ENCODE measurements at regions not wholly inside any gene's neighbourhood (a gene's known extent, or its start where the extent isn't known, plus 50 kb on each side); places are given as distances from the start of the nearest gene placed in this dataset.

DNA sequence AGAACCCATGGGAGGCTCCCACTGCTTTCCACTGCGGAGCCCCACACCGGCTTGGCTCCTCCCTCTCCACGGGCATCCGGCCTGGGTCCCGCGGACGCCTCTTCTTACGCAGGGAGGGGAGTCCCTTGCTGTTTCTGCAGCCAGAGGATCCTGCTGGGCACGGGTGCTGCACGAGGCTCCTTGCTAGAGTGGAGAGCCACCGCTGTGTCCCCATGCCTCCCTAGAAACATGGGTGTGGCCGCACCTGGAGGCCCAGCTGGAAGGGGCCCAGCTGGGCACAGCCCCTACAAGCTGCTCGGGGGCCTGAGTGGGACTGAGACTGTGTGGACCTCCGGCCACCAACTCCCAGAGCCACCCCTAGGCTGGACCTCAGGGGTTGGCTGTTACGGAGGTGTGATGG lies 67.7 kb upstream of the GPC1 start:
- ATAC-seq (ENCODE audit: low read depth) (no peak), DNase-seq (no peak)
- Histone ChIP-seq H3K4ac (ENCODE audit: low read depth, low read length) (no peak overlapping the region; the same call in 1 of the 2 replicates), H4K5ac (ENCODE audit: low read depth, low read length) (no peak overlapping the region), H3K4me3 (ENCODE audit: insufficient read depth, low read depth, low read length) (no peak overlapping the region), H3K9me1 (ENCODE audit: insufficient read depth, low read length) (peaks cover 26% of the 10 kb centered on the region), H4K8ac (ENCODE audit: low read depth in 2 of 2, low read length in 2 of 2) (no peak overlapping the region), H2BK120ac (ENCODE audit: low read depth, low read length) (peak overlapping the region; percentile 99), H2BK20ac (ENCODE audit: low read depth, low read length) (no peak overlapping the region), H2AFZ (replicated peaks; ENCODE audit: low read length, poor library complexity) (no peak overlapping the region), H4K20me1 (ENCODE audit: insufficient read depth, low read length) (no peaks in the 10 kb centered on the region), H4K91ac (ENCODE audit: insufficient read depth, low read depth, low read length) (no peak overlapping the region), H3K36me3 (ENCODE audit: control insufficient read depth, insufficient read depth, low read length) (no peaks in the 10 kb centered on the region), H3K79me1 (ENCODE audit: low read depth in 1 of 2, low read length in 2 of 2) (peaks cover 0 to 17% of the 10 kb centered on the region in 2 experiments; a peak in 1 of 4 replicates), H2BK5ac (ENCODE audit: low read depth, low read length, poor library complexity, severe bottlenecking) (no peak overlapping the region), H3K18ac (ENCODE audit: low read depth, low read length) (no peak overlapping the region), H3K9ac (ENCODE audit: low read depth, low read length) (no peak overlapping the region), H2AK5ac (ENCODE audit: low read depth, low read length) (no peak overlapping the region), H3K56ac (ENCODE audit: extremely low read depth, insufficient read depth, low read length) (no peak overlapping the region), H2AK9ac (replicated peaks; ENCODE audit: low read depth, low read length, poor library complexity) (no peak overlapping the region), H3K27ac (ENCODE audit: insufficient read depth, low read length) (no peak overlapping the region), H2BK15ac (ENCODE audit: low read depth, low read length) (no peak overlapping the region), H3K23ac (ENCODE audit: low read depth, low read length) (no peak overlapping the region), H3K4me2 (ENCODE audit: low read depth, low read length) (no peak overlapping the region), H3K9me3 (ENCODE audit: control insufficient read depth, insufficient read depth, low read length) (no peaks in the 10 kb centered on the region), H3K14ac (replicated peaks; ENCODE audit: low read depth, low read length) (no peak overlapping the region), H3K27me3 (ENCODE audit: control insufficient read depth, insufficient read depth, low read length) (no peaks in the 10 kb centered on the region), H3K4me1 (ENCODE audit: control insufficient read depth, insufficient read depth, low read length) (peaks cover 17% of the 10 kb centered on the region)
- WGBS, 2 experiments (ENCODE audit: extremely low coverage in 2 of 2, insufficient read length in 1 of 2), result 88% methylated on average over 12 of the region's 15 CpGs; no CpG with 5 or more reads in 1 of the 2 experiments
- intact Hi-C loops (cut with micrococcal nuclease), result no loop called here
- ChIA-PET POLR2A (ENCODE audit: unreplicated experiment) (no interaction called here), CTCF (no interaction called here)
- no TSS peak for BruUV-seq (replicated peaks)
- in situ Hi-C loops (cut with MboI; ENCODE audit: low sequenced_read_pairs), result no loop called here
- TF ChIP-seq, protein P1, sequence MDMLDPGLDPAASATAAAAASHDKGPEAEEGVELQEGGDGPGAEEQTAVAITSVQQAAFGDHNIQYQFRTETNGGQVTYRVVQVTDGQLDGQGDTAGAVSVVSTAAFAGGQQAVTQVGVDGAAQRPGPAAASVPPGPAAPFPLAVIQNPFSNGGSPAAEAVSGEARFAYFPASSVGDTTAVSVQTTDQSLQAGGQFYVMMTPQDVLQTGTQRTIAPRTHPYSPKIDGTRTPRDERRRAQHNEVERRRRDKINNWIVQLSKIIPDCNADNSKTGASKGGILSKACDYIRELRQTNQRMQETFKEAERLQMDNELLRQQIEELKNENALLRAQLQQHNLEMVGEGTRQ (IDR thresholded peaks at IDR 0.05; ENCODE audit: low read depth, low read length), result no peak
- TF ChIP-seq RFX5 (IDR thresholded peaks at IDR 0.05; ENCODE audit: low read depth, low read length), result no peak
- TF ChIP-seq MAFK (IDR thresholded peaks at IDR 0.05; ENCODE audit: low read depth, low read length), result no peak
- TF ChIP-seq CHD1 (IDR thresholded peaks at IDR 0.05; ENCODE audit: low read depth, low read length), result no peak
- TF ChIP-seq MAZ (IDR thresholded peaks at IDR 0.05; ENCODE audit: borderline replicate concordance, low read depth, low read length), result no peak
- TF ChIP-seq SMC3 (IDR thresholded peaks at IDR 0.05; ENCODE audit: low read depth, low read length), result no peak
- TF ChIP-seq FOS (IDR thresholded peaks at IDR 0.05; ENCODE audit: low read depth, low read length), result no peak
- TF ChIP-seq BHLHE40 (IDR thresholded peaks at IDR 0.05; ENCODE audit: low read depth, low read length), result no peak
- no peak for TF ChIP-seq MXI1 (IDR thresholded peaks at IDR 0.05; ENCODE audit: borderline replicate concordance, low read depth, low read length)
- TF ChIP-seq, protein P2, sequence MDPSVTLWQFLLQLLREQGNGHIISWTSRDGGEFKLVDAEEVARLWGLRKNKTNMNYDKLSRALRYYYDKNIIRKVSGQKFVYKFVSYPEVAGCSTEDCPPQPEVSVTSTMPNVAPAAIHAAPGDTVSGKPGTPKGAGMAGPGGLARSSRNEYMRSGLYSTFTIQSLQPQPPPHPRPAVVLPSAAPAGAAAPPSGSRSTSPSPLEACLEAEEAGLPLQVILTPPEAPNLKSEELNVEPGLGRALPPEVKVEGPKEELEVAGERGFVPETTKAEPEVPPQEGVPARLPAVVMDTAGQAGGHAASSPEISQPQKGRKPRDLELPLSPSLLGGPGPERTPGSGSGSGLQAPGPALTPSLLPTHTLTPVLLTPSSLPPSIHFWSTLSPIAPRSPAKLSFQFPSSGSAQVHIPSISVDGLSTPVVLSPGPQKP (IDR thresholded peaks at IDR 0.05; ENCODE audit: borderline replicate concordance, low read depth, low read length), result no peak
- no peak for TF ChIP-seq NFE2L2 (IDR thresholded peaks at IDR 0.05; ENCODE audit: low read depth, low read length)
- dilution Hi-C loops (cut with HindIII; ENCODE audit: low sequenced_read_pairs, unreplicated experiment), result no loop called here

Data from IMR-90 (cell line).